Naive thymus-derived CD4-positive, alpha-beta T cell (primary cell): ENCODE measurements at regions not wholly inside any gene's neighbourhood (a gene's known extent, or its start where the extent isn't known, plus 50 kb on each side); places are given as distances from the start of the nearest gene placed in this dataset.
"Not testable (repeated sequence)": the region's sequence is repeated elsewhere in the genome, so short reads cannot be mapped to it uniquely, and the experiment has no call there.

Experiments
- ATAC-seq: fragments of 150-1000 bp; cut with Tn5 transposase; 2 replicates; pipeline ENCODE4 v1.10.0; 2021; ENCODE audit warnings: mild to moderate bottlenecking, moderate library complexity
- CTCF ChIA-PET: fragments of 350-600 bp; sonication (Branson Sonifier 250); formaldehyde crosslinking; loops from one replicate; lab custom pipeline; 2021; ENCODE audit warnings: antibody characterized with exemption; lab: Charles Lee
- POLR2A ChIA-PET: fragments of 350-600 bp; sonication (Branson Sonifier 250); formaldehyde crosslinking; loops from one replicate; lab custom pipeline; 2021; ENCODE audit warnings: antibody characterized with exemption, inconsistent platforms; lab: Charles Lee
- DNase-seq, 9 donors: peaks; one replicate each; pipeline versions ENCODE4 v3.0.0 to v3.0.0-alpha.2; 2020 to 2022; ENCODE audit warnings: mixed read lengths in 1 of 9
- H3K27ac ChIP-seq: one replicate; pipeline ENCODE4 v1.7.0; 2013; ENCODE audit warnings: mild to moderate bottlenecking, low read depth, low read length, moderate library complexity
- H3K27me3 ChIP-seq, 2 donors: one replicate each; pipeline ENCODE4 v1.7.0; 2013; ENCODE audit warnings: low read length in 2 of 2, mild to moderate bottlenecking in 2 of 2, moderate library complexity in 2 of 2; ENCODE audit not compliant: control insufficient read depth in 2 of 2, insufficient read depth in 2 of 2
- H3K36me3 ChIP-seq, 3 experiments: 1 replicate in 2 of 3; 2 replicates in 1 of 3; pipeline ENCODE4 v1.7.0; 2013; ENCODE audit warnings: low read length in 3 of 3, mild to moderate bottlenecking in 3 of 3, moderate library complexity in 1 of 3; ENCODE audit not compliant: insufficient read depth in 3 of 3, control insufficient read depth in 2 of 3
- H3K4me1 ChIP-seq, 2 donors: one replicate each; pipeline ENCODE4 v1.7.0; 2013; ENCODE audit warnings: low read length in 2 of 2, mild to moderate bottlenecking in 2 of 2, moderate library complexity in 1 of 2; ENCODE audit not compliant: control insufficient read depth in 2 of 2, insufficient read depth in 2 of 2
- H3K4me3 ChIP-seq: 2 replicates; pipeline ENCODE4 v1.7.0; 2013; ENCODE audit warnings: mild to moderate bottlenecking, low read length
- H3K9me3 ChIP-seq, 3 experiments: 1 replicate in 2 of 3; 2 replicates in 1 of 3; pipeline ENCODE4 v1.7.0; 2013; ENCODE audit warnings: low read length in 3 of 3; ENCODE audit not compliant: control insufficient read depth in 2 of 3
- H3K27ac Mint-ChIP-seq, 9 donors: one replicate each; pipeline ENCODE4 v1.8.0; 2020 to 2022; ENCODE audit warnings: mixed read lengths in 9 of 9, mild to moderate bottlenecking in 8 of 9, moderate library complexity in 5 of 9, inconsistent platforms in 2 of 9
- H3K27me3 Mint-ChIP-seq, 5 donors: one replicate each; pipeline ENCODE4 v1.8.0; 2021 to 2022; ENCODE audit warnings: mixed read lengths in 5 of 5, mild to moderate bottlenecking in 1 of 5
- H3K36me3 Mint-ChIP-seq, 5 donors: one replicate each; pipeline ENCODE4 v1.8.0; 2020 to 2022; ENCODE audit warnings: mixed read lengths in 5 of 5, mild to moderate bottlenecking in 3 of 5, inconsistent platforms in 1 of 5
- H3K4me1 Mint-ChIP-seq, 7 donors: one replicate each; pipeline ENCODE4 v1.8.0; 2020 to 2022; ENCODE audit warnings: mixed read lengths in 7 of 7, mild to moderate bottlenecking in 3 of 7, inconsistent platforms in 1 of 7
- H3K4me3 Mint-ChIP-seq, 10 donors: one replicate each; pipeline ENCODE4 v1.8.0; 2020 to 2022; ENCODE audit warnings: mild to moderate bottlenecking in 10 of 10, mixed read lengths in 10 of 10, moderate library complexity in 6 of 10, inconsistent platforms in 2 of 10
- H3K9me3 Mint-ChIP-seq, 11 donors: one replicate each; pipeline ENCODE4 v1.8.0; 2020 to 2022; ENCODE audit warnings: mixed read lengths in 11 of 11, mild to moderate bottlenecking in 4 of 11, inconsistent platforms in 1 of 11, moderate library complexity in 1 of 11
- intact Hi-C, 2 donors: fragments of 100-400 bp; cut with micrococcal nuclease; formaldehyde crosslinking; loops; one replicate each; pipeline ENCODE4 v1.15.1; 2023

DNA sequence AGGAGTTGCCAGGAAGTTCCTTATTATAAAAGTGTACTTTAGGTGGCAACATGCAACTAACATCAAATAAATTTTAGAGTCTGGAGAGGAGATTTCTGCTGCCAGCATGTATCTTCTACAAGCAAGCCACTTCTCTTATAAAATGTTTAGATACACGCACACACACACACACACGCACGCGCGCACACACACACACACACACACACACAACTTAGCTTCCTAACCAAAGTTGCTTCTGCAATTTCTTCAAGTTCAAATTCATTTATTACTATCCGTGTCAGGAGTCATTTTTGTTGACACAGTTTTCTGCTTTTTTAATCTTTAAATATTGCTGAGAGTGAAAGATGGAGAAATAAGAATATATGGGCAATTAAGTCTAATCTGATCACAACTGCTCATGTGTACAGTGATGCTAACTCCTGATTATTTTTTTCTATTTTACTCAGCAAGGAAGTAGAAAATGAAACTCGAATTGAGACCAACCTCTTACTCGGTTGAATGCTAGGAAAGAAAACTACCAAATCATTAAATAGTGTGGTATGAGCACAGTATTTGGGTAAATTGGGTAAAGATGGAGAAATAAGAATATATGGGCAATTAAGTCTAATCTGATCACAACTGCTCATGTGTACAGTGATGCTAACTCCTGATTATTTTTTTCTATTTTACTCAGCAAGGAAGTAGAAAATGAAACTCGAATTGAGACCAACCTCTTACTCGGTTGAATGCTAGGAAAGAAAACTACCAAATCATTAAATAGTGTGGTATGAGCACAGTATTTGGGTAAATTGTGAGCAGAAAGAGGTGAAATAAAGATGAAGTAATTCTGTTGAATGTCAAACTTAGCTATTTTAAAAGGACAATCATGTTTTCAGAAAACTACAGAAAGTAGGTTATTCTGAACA is 554.1 kb upstream of the MBL2 start:
- H3K27me3 Mint-ChIP-seq, H3K9me3 ChIP-seq, H3K4me1 Mint-ChIP-seq, DNase-seq, H3K36me3 ChIP-seq, H3K36me3 Mint-ChIP-seq, H3K4me3 ChIP-seq, H3K27ac Mint-ChIP-seq, ATAC-seq, H3K27me3 ChIP-seq, POLR2A ChIA-PET, H3K27ac ChIP-seq, H3K4me1 ChIP-seq, intact Hi-C loops, CTCF ChIA-PET: not testable (repeated sequence)
- Mint-ChIP-seq H3K9me3 (peaks cover 0 to 16% (median 1%) of the 10 kb centered on the region in 11 donors), H3K4me3 (peak overlapping the region in 1 of 10 donors; percentile 9)

DNA sequence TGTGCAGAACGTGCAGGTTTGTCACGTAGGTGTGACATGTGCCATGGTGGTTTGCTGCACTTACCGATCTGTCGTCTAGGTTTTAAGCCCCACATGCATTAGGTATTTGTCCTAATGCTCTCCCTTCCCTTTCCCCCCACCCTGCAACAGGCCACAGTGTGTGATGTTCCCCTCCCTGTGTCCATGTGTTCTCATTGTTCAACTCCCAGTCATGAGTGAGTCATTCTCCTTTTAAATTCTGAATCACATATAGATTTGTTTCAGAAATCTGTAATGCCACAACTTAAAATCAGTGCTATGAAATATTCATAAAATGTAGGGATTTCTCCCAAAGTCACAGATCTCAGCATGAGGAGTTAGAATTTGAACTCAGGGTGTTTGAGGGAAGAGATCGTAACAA is 552.5 kb upstream of the MBL2 start:
- Mint-ChIP-seq H3K4me1 (peaks cover 0 to 6% (median 0%) of the 10 kb centered on the region in 7 donors), H3K4me3 (no peak overlapping the region), H3K36me3 (no peaks in the 10 kb centered on the region), H3K27ac (no peak overlapping the region), H3K27me3 (no peaks in the 10 kb centered on the region), H3K9me3 (peaks cover 0 to 16% (median under 1%) of the 10 kb centered on the region in 11 donors)
- H3K36me3 ChIP-seq = no peaks in the 10 kb centered on the region
- no peaks in the 10 kb centered on the region for H3K9me3 ChIP-seq
- no peak overlapping the region for H3K27ac ChIP-seq
- ChIA-PET POLR2A (no interaction called here), CTCF (no interaction called here)
- no peak for ATAC-seq
- H3K4me1 ChIP-seq = no peaks in the 10 kb centered on the region
- DNase-seq = no peak
- intact Hi-C loops = no loop called here
- no peaks in the 10 kb centered on the region for H3K27me3 ChIP-seq
- H3K4me3 ChIP-seq = no peak overlapping the region

- no peaks in the 10 kb centered on the region for H3K36me3 Mint-ChIP-seq
- no peak overlapping the region for H3K27ac Mint-ChIP-seq
- H3K4me1 Mint-ChIP-seq = no peaks in the 10 kb centered on the region
- H3K27ac ChIP-seq = no peak overlapping the region
- no peak for DNase-seq
- no peaks in the 10 kb centered on the region for H3K9me3 ChIP-seq
- no peak for ATAC-seq
- ChIA-PET POLR2A (no interaction called here), CTCF (no interaction called here)
- H3K4me3 Mint-ChIP-seq = no peak overlapping the region
- H3K4me3 ChIP-seq = no peak overlapping the region
- peaks cover 0 to 6% (median 0%) of the 10 kb centered on the region in 11 donors for H3K9me3 Mint-ChIP-seq
- H3K4me1 ChIP-seq = no peaks in the 10 kb centered on the region
- H3K27me3 Mint-ChIP-seq = no peaks in the 10 kb centered on the region
- intact Hi-C loops = no loop called here
- H3K36me3 ChIP-seq = no peaks in the 10 kb centered on the region
- H3K27me3 ChIP-seq = no peaks in the 10 kb centered on the region
Observed at GRCh38 chr10:53315709-53316108, 543.1 kb upstream of the MBL2 start.

DNA sequence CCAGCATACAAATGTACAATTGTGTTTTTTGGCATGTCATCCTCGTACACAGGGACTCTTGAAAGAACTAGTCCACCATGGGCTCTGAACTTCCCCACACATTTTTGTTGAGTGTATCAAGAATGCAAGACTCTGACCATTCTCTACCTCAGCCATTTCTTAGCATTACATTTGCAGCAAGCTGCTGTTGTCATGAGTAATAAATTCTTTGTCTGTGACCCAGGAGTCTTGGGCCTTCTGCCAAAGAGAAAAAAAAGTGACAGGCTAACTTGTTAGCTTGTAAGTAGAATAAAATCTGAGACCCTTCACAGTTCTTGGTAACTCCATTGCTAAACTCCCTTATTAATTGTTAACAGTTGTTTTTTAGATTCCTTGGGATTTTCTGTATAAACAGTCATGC is 542.3 kb upstream of the MBL2 start:
- peaks cover 0 to 6% (median 0%) of the 10 kb centered on the region in 11 donors for H3K9me3 Mint-ChIP-seq
- ATAC-seq (no peak), DNase-seq (no peak)
- Histone ChIP-seq H3K9me3 (no peaks in the 10 kb centered on the region), H3K27me3 (no peaks in the 10 kb centered on the region), H3K36me3 (no peaks in the 10 kb centered on the region), H3K4me3 (no peak overlapping the region), H3K4me1 (no peaks in the 10 kb centered on the region), H3K27ac (no peak overlapping the region)
- no peaks in the 10 kb centered on the region for H3K4me1 Mint-ChIP-seq
- CTCF ChIA-PET = no interaction called here
- H3K36me3 Mint-ChIP-seq = no peaks in the 10 kb centered on the region
- POLR2A ChIA-PET = no interaction called here
- intact Hi-C loops = no loop called here
- H3K27me3 Mint-ChIP-seq = no peaks in the 10 kb centered on the region
- no peak overlapping the region for H3K27ac Mint-ChIP-seq
- no peak overlapping the region for H3K4me3 Mint-ChIP-seq

- H3K27ac Mint-ChIP-seq = no peak overlapping the region
- DNase-seq (no peak), ATAC-seq (no peak)
- Histone ChIP-seq H3K9me3 (no peaks in the 10 kb centered on the region), H3K4me3 (no peak overlapping the region), H3K36me3 (no peaks in the 10 kb centered on the region), H3K27me3 (no peaks in the 10 kb centered on the region), H3K27ac (no peak overlapping the region), H3K4me1 (no peaks in the 10 kb centered on the region)
- CTCF ChIA-PET = no interaction called here
- H3K4me3 Mint-ChIP-seq = no peak overlapping the region
- H3K27me3 Mint-ChIP-seq = no peaks in the 10 kb centered on the region
- POLR2A ChIA-PET = no interaction called here
- no peaks in the 10 kb centered on the region for H3K4me1 Mint-ChIP-seq
- H3K9me3 Mint-ChIP-seq = peaks cover 0 to 10% (median 0%) of the 10 kb centered on the region in 11 donors
- intact Hi-C loops = loop anchor here in 1 of 2 donors (10.0 kb wide), 1 partner anchor 86 kb away; no protein-coding TSS in a partner anchor
- H3K36me3 Mint-ChIP-seq = no peaks in the 10 kb centered on the region
Observed at GRCh38 chr10:53298443-53298842, 525.9 kb upstream of the MBL2 start.

DNA sequence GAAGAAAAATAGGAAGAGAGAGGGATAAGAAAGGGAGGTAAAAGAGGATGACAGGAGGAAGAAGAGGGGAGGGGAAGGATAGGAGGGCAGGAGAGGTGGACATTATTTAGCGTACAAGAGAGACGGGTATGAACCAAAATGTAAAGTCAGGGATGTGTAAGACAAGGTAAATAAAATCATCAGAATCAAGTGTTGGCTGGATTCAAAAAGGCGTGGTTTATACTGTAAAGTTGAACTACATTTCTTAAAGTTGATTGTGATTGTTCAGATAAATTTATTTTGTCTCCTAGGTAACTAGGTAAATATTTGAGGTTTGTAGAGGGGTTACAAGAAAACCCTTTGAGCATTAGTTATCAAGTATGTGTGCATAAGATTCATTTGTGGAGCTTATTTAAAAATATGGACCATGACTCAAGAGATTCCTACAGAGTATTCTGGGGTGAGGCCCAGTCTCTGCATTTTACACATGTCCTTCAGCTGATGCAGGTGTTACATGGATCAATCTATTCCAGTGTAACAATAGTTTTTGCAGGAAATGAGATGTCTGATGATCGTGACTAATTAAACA is 512.1 kb upstream of the MBL2 start:
- no peaks in the 10 kb centered on the region for H3K4me1 ChIP-seq
- no peak overlapping the region for H3K4me3 ChIP-seq
- ChIA-PET POLR2A (no interaction called here), CTCF (no interaction called here)
- intact Hi-C loops = no loop called here
- H3K27me3 Mint-ChIP-seq = no peaks in the 10 kb centered on the region
- no peak overlapping the region for H3K4me3 Mint-ChIP-seq
- no peaks in the 10 kb centered on the region for H3K36me3 ChIP-seq
- no peaks in the 10 kb centered on the region for H3K4me1 Mint-ChIP-seq
- ATAC-seq (no peak), DNase-seq (no peak)
- no peaks in the 10 kb centered on the region for H3K27me3 ChIP-seq
- no peak overlapping the region for H3K27ac Mint-ChIP-seq
- H3K27ac ChIP-seq = no peak overlapping the region
- H3K36me3 Mint-ChIP-seq = no peaks in the 10 kb centered on the region
- H3K9me3 Mint-ChIP-seq = peaks cover 0 to 26% (median 5%) of the 10 kb centered on the region in 11 donors
- no peaks in the 10 kb centered on the region for H3K9me3 ChIP-seq

DNA sequence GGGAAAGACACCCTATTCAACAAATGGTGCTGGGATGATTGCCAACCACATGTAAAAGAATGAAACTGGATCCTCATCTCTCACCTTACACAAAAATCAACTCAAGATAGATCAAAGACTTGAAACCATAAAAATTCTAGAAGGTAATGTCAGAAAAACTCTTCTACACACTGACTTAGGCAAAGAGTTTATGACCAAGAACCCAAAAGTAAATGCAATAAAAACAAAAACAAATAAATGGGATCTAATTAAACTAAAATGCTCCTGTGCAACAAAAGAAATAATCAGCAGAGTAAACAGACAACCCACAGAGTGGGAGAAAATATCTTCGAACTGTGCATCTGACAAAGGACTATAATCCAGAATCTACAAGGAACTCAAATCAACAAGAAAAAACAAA is 504.2 kb upstream of the MBL2 start:
- Mint-ChIP-seq H3K27ac (no peak overlapping the region), H3K4me1 (no peaks in the 10 kb centered on the region), H3K27me3 (no peaks in the 10 kb centered on the region), H3K4me3 (no peak overlapping the region), H3K36me3 (no peaks in the 10 kb centered on the region), H3K9me3 (peaks cover 0 to 42% (median 14%) of the 10 kb centered on the region in 11 donors)
- no peaks in the 10 kb centered on the region for H3K4me1 ChIP-seq
- ChIA-PET POLR2A (no interaction called here), CTCF (no interaction called here)
- no peak overlapping the region for H3K27ac ChIP-seq
- DNase-seq = no peak
- no peak for ATAC-seq
- H3K9me3 ChIP-seq = no peaks in the 10 kb centered on the region
- no peaks in the 10 kb centered on the region for H3K36me3 ChIP-seq
- H3K4me3 ChIP-seq = no peak overlapping the region
- no peaks in the 10 kb centered on the region for H3K27me3 ChIP-seq
- intact Hi-C loops = no loop called here
